HEK293T (cell line): ENCODE measurements at regions not wholly inside any gene's neighbourhood (a gene's known extent, or its start where the extent isn't known, plus 50 kb on each side); places are given as distances from the start of the nearest gene placed in this dataset.

Experiments
- BHLHE40 ChIP-seq: fragments of 450-650 bp; IDR thresholded peaks from 2 replicates; pipeline ENCODE4 v1.6.1; 2016; ENCODE audit warnings: mild to moderate bottlenecking, moderate library complexity, borderline replicate concordance
- FOXM1 ChIP-seq: fragments of 450-650 bp; IDR thresholded peaks from 2 replicates; pipeline ENCODE4 v1.6.1; 2017; ENCODE audit warnings: mild to moderate bottlenecking, borderline replicate concordance
- LEF1 ChIP-seq: fragments of 450-650 bp; IDR thresholded peaks from 2 replicates; pipeline ENCODE4 v1.6.1; 2017; ENCODE audit warnings: mild to moderate bottlenecking, borderline replicate concordance
- SP1 ChIP-seq: fragments of 450-650 bp; IDR thresholded peaks from 2 replicates; pipeline ENCODE4 v1.6.1; 2017

DNA sequence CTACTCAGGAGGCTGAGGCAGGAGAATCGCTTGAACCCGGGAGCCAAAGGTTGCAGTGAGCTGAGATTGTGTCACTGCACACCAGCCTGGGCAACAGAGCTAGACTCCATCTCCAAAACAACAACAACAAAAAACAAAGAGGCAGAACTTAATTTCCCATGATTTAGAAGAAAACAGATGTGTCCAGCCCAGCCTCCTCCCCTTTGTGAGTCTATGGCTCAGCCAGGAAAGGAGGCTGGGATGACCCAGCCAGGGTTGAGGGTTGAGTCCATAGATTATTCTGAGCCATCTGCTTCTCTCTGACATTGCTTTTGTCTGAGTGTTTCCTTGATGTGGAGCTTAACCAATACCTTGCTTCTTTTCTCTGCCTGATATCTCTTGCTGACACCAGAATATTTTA lies 994.1 kb downstream of the TYW1 start:
- TF ChIP-seq LEF1 (no peak), BHLHE40 (no peak), FOXM1 (no peak), SP1 (no peak)
